NCI-H510A treated with DMSO at 0.1 percent for 48 hours (cell line): ENCODE measurements at regions not wholly inside any gene's neighbourhood (a gene's known extent, or its start where the extent isn't known, plus 50 kb on each side); places are given as distances from the start of the nearest gene placed in this dataset.
A peak's percentile ranks its signal among the peaks of the same experiment; 100 is the strongest.

Source experiments
- DNase-seq: peaks from one replicate; lab custom pipeline; 2025; lab: John Stamatoyannopoulos, UW

GRCh38 chr13:76516586-76516985 lies 369.6 kb downstream of the KCTD12 start:
- DNase-seq: no peak

- no peak for DNase-seq
Observed at GRCh38 chr13:76516013-76516412, 370.2 kb downstream of the KCTD12 start.

- DNase-seq: peak; percentile 13
Observed at GRCh38 chr13:76512721-76513145, 373.5 kb downstream of the KCTD12 start.

GRCh38 chr13:76505437-76505836 lies 380.8 kb downstream of the KCTD12 start:
- DNase-seq: no peak

GRCh38 chr13:76503766-76504165 lies 382.4 kb downstream of the KCTD12 start:
- DNase-seq: peak; percentile 51

- DNase-seq: peak; percentile 41
Observed at GRCh38 chr13:76503291-76503690, 382.9 kb downstream of the KCTD12 start.

GRCh38 chr13:76500894-76501293 lies 385.3 kb downstream of the KCTD12 start:
- no peak for DNase-seq

GRCh38 chr13:76499891-76500290 lies 386.3 kb downstream of the KCTD12 start:
- DNase-seq: no peak

GRCh38 chr13:76489274-76489673 lies 396.9 kb downstream of the KCTD12 start:
- DNase-seq: no peak

- DNase-seq: no peak
Observed at GRCh38 chr13:76481738-76482137, 404.5 kb downstream of the KCTD12 start.

- DNase-seq: no peak
Observed at GRCh38 chr13:76474966-76475365, 411.2 kb downstream of the KCTD12 start.

GRCh38 chr13:76474356-76474755 lies 411.8 kb downstream of the KCTD12 start:
- DNase-seq: no peak

- peak; percentile 7 for DNase-seq
Observed at GRCh38 chr13:76473552-76474134, 412.6 kb downstream of the KCTD12 start.

GRCh38 chr13:76472916-76473315 lies 413.3 kb downstream of the KCTD12 start:
- no peak for DNase-seq

GRCh38 chr13:76471486-76471885 lies 414.7 kb downstream of the KCTD12 start:
- no peak for DNase-seq

- DNase-seq: no peak
Observed at GRCh38 chr13:76470991-76471390, 415.2 kb downstream of the KCTD12 start.

- DNase-seq: peak; percentile 4
Observed at GRCh38 chr13:76466043-76466442, 420.2 kb downstream of the KCTD12 start.

GRCh38 chr13:76463314-76463713 lies 422.9 kb downstream of the KCTD12 start:
- no peak for DNase-seq

GRCh38 chr13:76461999-76462398 lies 424.2 kb downstream of the KCTD12 start:
- no peak for DNase-seq

GRCh38 chr13:76461484-76461883 lies 424.7 kb downstream of the KCTD12 start:
- no peak for DNase-seq

- no peak for DNase-seq
Observed at GRCh38 chr13:76459863-76460262, 426.3 kb downstream of the KCTD12 start.

GRCh38 chr13:76455960-76456359 lies 430.2 kb downstream of the KCTD12 start:
- no peak for DNase-seq

GRCh38 chr13:76454991-76455390 lies 431.2 kb downstream of the KCTD12 start:
- no peak for DNase-seq

- peak; percentile 2 for DNase-seq
Observed at GRCh38 chr13:76449716-76450115, 436.5 kb downstream of the KCTD12 start.

GRCh38 chr13:76446191-76446590 lies 440.0 kb downstream of the KCTD12 start:
- no peak for DNase-seq
